Heart left ventricle (tissue), 16 donors: ENCODE measurements at regions not wholly inside any gene's neighbourhood (a gene's known extent, or its start where the extent isn't known, plus 50 kb on each side); places are given as distances from the start of the nearest gene placed in this dataset.
A peak's percentile ranks its signal among the peaks of the same experiment; 100 is the strongest.

Experiments
- ATAC-seq, 4 donors: fragments of 200-7000 bp; cut with Tn5 transposase; one replicate each; pipeline ENCODE4 v1.9.1; 2020 to 2022; ENCODE audit warnings: moderate library complexity in 4 of 4, mild to moderate bottlenecking in 3 of 4, moderate number of reproducible peaks in 1 of 4
- DNase-seq, 5 donors: peaks; one replicate each; pipeline ENCODE4 v3.0.0-alpha.2; 2020
- H3K27ac ChIP-seq, 12 donors: fragments of 200-600 bp; sonication (generic) in 4 of 12; one replicate each; pipeline versions ENCODE4 v1.5.0 to v1.8.0; 2016 to 2022; ENCODE audit warnings: mild to moderate bottlenecking in 2 of 12
- H3K27me3 ChIP-seq, 9 donors: fragments of 200-600 bp; sonication (generic) in 2 of 9; one replicate each; pipeline versions ENCODE4 v1.5.1 to v1.8.0; 2016 to 2022; ENCODE audit warnings: mild to moderate bottlenecking in 3 of 9
- H3K36me3 ChIP-seq, 9 donors: fragments of 200-600 bp; sonication (generic) in 2 of 9; one replicate each; pipeline versions ENCODE4 v1.5.0 to v1.8.0; 2018 to 2022; ENCODE audit warnings: mild to moderate bottlenecking in 2 of 9
- H3K4me1 ChIP-seq, 12 donors: fragments of 200-600 bp; sonication (generic) in 4 of 12; one replicate each; pipeline versions ENCODE4 v1.5.0 to v1.8.0; 2016 to 2022; ENCODE audit warnings: mild to moderate bottlenecking in 3 of 12
- H3K4me3 ChIP-seq, 12 donors: fragments of 200-600 bp; sonication (generic) in 4 of 12; one replicate each; pipeline versions ENCODE4 v1.5.0 to v1.8.0; 2017 to 2022; ENCODE audit warnings: mild to moderate bottlenecking in 9 of 12, moderate library complexity in 4 of 12
- H3K9me3 ChIP-seq, 12 donors: fragments of 200-600 bp; sonication (generic) in 4 of 12; one replicate each; pipeline versions ENCODE4 v1.5.0 to v1.8.0; 2016 to 2022; ENCODE audit warnings: mild to moderate bottlenecking in 1 of 12
- POLR2A ChIP-seq, 2 donors: fragments of 450-650 bp; IDR thresholded peaks; one replicate each; pipeline ENCODE4 v1.6.1; 2017; ENCODE audit warnings: antibody characterized with exemption in 2 of 2, mild to moderate bottlenecking in 2 of 2, moderate library complexity in 2 of 2
- WGBS, 4 donors: extraction: QIAGEN DNeasy Blood & Tissue Kit in 2 of 4; methylation state at CpG; one replicate each; pipeline versions ENCODE4 v1.1.5 to v1.1.7; 2013 to 2018; 5-methylcytosine and 5-hydroxymethylcytosine counted together
- intact Hi-C, 10 donors: fragments of 100-400 bp; cut with DNase I; formaldehyde crosslinking; loops; one replicate each; pipeline versions ENCODE4 v1.11.1 to v1.14.2; 2022
- TF ChIP-seq, protein P1 (sequence below), 12 donors: fragments of 200-600 bp; sonication (generic) in 4 of 12; IDR thresholded peaks; one replicate each; pipeline versions ENCODE4 v1.5.0 to v1.8.0; 2018 to 2022; ENCODE audit warnings: antibody characterized with exemption in 12 of 12, mild to moderate bottlenecking in 5 of 12
- donor health status: ischemic (EF 13 %, LVEDD 7.1; RV severe dilation, severe dysfunction).
- donor health status: healthy with polysubstance abuse.
- donor health status: DM: no; HTN: yes; CAD: no.
- donor health status: DM: no; HTN: no; CAD: no.
- donor health status: ischemic (EF 25% LVEDD 6.9; RV normal size, moderate dysfunction).
- donor health status: ischemic (EF 25% LVEDD 5.7; RV mildly dilated, moderate dysfunction).
- donor health status: healthy.
- donor health status: DM: yes; HTN: yes; CAD: no.
- donor health status: ischemic (EF 35%, LVEDD 5.7; RV mildly dilated, moderate dysfunction).
- donor health status: nonischemic (EF 11% LVEDD 7.7; RV severe dilation, severe dysfunction).
- donor health status: DM: yes; HTN: yes; CAD: no.
- donor health status: PGD.
- donor health status: ischemic (EF 29% LVEDD 5.4; RV normal size, mild dysfunction).
- donor health status: nonischemic (EF 23%, LVEDD 6.1; RV moderate dilation, normal function).

DNA sequence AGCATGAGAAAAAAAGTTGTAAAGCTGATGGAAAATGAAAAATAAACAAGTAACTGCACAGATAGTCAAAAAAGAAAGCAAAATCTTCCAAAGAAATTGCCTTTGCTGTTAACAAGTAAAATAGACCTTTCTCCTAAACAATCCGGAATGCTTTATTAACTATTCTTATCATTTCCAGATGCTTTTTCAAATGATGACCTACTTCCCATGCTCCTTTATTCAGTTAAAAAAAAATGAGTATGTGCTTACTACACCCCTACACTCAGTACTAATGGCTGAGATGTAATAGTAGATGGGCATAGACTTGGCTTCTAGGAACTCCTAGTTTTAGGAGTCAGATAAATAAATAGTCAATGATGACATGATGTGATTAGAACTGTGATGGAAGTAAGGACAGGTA, 108.5 kb downstream of the NIBAN1 start:
- no peak overlapping the region for H3K4me3 ChIP-seq
- intact Hi-C loops: no loop called here
- H3K36me3 ChIP-seq: peaks cover 0 to 22% (median 0%) of the 10 kb centered on the region in 9 donors
- WGBS, 4 donors: 66 to 86% (median 71%) methylated on average over 1 of the region's 1 CpG
- TF ChIP-seq, protein P1, sequence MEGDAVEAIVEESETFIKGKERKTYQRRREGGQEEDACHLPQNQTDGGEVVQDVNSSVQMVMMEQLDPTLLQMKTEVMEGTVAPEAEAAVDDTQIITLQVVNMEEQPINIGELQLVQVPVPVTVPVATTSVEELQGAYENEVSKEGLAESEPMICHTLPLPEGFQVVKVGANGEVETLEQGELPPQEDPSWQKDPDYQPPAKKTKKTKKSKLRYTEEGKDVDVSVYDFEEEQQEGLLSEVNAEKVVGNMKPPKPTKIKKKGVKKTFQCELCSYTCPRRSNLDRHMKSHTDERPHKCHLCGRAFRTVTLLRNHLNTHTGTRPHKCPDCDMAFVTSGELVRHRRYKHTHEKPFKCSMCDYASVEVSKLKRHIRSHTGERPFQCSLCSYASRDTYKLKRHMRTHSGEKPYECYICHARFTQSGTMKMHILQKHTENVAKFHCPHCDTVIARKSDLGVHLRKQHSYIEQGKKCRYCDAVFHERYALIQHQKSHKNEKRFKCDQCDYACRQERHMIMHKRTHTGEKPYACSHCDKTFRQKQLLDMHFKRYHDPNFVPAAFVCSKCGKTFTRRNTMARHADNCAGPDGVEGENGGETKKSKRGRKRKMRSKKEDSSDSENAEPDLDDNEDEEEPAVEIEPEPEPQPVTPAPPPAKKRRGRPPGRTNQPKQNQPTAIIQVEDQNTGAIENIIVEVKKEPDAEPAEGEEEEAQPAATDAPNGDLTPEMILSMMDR (IDR thresholded peaks at IDR 0.05): no peak
- no peak for TF ChIP-seq POLR2A (IDR thresholded peaks at IDR 0.05)
- ATAC-seq: no peak
- no peak for DNase-seq
- H3K4me1 ChIP-seq: peaks cover 0 to 48% (median 13%) of the 10 kb centered on the region in 12 donors
- H3K27me3 ChIP-seq: no peaks in the 10 kb centered on the region
- H3K9me3 ChIP-seq: no peaks in the 10 kb centered on the region
- peak overlapping the region in 2 of 12 donors; percentile 19 to 81 for H3K27ac ChIP-seq

DNA sequence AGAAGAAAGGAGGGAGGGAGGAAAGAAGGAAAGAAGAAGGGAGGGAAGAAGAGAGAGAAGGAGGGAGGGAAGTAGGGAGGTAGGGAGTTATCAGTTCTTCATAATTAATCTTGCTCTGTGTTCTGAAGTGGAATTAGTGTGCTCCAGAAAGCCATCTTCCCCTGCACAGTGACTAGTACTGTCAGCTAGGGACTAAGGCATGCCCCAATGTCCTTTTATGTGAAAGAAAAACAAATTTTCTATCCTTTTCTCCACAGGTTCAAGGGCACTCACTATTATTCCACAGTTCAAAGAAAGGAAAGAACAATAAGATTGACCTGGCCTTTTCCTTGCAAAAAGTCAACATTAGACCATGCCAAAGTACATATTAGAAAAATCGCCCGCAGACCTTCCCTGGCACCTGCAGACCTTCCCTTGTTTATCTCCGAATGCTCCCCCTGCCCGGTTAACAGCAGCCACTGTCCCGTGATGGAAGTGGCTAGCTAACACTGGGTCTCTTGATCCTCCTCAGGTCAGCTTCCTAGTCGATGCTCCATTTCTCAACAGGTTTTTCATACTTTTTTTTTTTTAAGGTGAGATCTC, 107.2 kb upstream of the EDEM3 start:
- H3K9me3 ChIP-seq: no peaks in the 10 kb centered on the region
- no peak overlapping the region for H3K4me3 ChIP-seq
- peaks cover 0 to 40% (median 10%) of the 10 kb centered on the region in 12 donors for H3K4me1 ChIP-seq
- TF ChIP-seq POLR2A (IDR thresholded peaks at IDR 0.05): no peak
- TF ChIP-seq, protein P1 (IDR thresholded peaks at IDR 0.05): no peak
- peaks cover 0 to 13% (median 0%) of the 10 kb centered on the region in 9 donors for H3K36me3 ChIP-seq
- no peaks in the 10 kb centered on the region for H3K27me3 ChIP-seq
- DNase-seq: no peak
- 78 to 90% (median 87%) methylated on average over 6 of the region's 6 CpGs for whole genome bisulfite sequencing, 4 donors
- no peak for ATAC-seq
- H3K27ac ChIP-seq: no peak overlapping the region
- intact Hi-C loops: loop anchor here in 1 of 10 donors (5.0 kb wide), 1 partner anchor 35 kb away; no protein-coding TSS in a partner anchor

DNA sequence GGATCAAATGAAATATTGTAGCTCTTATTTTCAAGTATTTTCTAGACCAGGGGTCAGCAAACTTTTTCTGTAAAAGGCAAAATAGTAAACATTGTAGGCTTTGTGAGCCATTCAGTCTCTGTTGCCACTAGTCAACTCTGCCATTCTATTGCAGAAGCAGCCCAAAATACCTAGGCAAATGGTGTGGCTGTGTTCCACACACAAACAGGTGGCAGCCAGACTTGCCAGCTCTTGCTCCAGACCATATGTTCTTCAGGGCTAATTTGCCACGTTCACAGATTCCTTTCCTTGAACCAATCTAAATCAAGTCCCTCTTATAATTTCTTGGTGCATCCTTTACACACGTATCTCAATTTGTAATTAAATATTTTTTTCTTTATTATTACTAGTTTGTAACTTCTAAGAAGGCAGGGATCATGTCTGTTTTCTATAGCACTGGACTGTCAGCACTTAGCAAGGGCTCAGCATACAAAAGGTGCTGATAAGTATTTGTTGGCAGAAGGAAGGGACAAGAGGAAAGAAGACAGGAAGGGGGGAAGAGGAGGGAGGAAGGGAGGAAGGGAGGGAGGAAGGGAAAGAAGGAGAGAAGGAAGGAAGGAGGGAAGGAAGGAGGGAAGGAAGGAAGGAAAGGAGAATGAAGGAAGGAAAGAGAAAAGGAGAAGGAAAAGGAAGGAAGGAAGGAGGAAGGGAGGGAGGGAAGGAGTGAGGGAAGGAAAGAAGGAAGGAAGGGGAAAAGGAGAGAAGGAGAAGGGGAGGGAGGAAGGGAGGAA, 106.5 kb upstream of the EDEM3 start:
- H3K4me3 ChIP-seq: no peak overlapping the region
- peak in 2 of 4 donors; percentile 56 to 74 for ATAC-seq
- TF ChIP-seq, protein P1 (IDR thresholded peaks at IDR 0.05): no peak
- no peak for TF ChIP-seq POLR2A (IDR thresholded peaks at IDR 0.05)
- peaks cover 0 to 13% (median 0%) of the 10 kb centered on the region in 9 donors for H3K36me3 ChIP-seq
- no peaks in the 10 kb centered on the region for H3K9me3 ChIP-seq
- DNase-seq: peak in 1 of 5 donors; percentile 33
- no peaks in the 10 kb centered on the region for H3K27me3 ChIP-seq
- peaks cover 0 to 34% (median 10%) of the 10 kb centered on the region in 12 donors for H3K4me1 ChIP-seq
- intact Hi-C loops: loop anchor here in 1 of 10 donors (5.0 kb wide), 1 partner anchor 34 kb away; no protein-coding TSS in a partner anchor
- H3K27ac ChIP-seq: peak overlapping the region in 7 of 12 donors; percentile 5 to 37 (median 19)
- WGBS, 4 donors: 30 to 48% (median 37%) methylated on average over 2 of the region's 2 CpGs

DNA sequence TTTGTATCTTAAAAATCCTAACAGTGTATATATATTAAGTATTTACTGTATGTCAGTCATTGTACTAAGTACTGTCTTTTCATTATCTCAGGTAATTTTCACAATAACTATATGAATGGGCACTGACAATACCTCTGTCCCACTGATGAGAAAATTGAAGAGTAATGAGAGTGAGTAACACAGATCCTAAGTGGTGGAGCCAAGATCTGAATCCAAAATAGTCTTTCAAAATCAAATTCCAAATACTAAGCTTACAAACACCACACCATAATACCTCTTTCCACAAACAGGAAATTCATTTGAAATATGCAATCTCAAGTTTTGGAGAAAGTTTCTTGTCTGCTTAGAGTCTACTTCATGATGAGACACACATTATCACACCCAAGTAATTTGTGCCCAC, 105.9 kb upstream of the EDEM3 start:
- TF ChIP-seq POLR2A (IDR thresholded peaks at IDR 0.05): no peak
- TF ChIP-seq, protein P1 (IDR thresholded peaks at IDR 0.05): no peak
- intact Hi-C loops: loop anchor here in 1 of 10 donors (5.0 kb wide), 1 partner anchor 33 kb away; no protein-coding TSS in a partner anchor
- H3K9me3 ChIP-seq: no peaks in the 10 kb centered on the region
- H3K4me3 ChIP-seq: no peak overlapping the region
- no peak for ATAC-seq
- DNase-seq: no peak
- H3K4me1 ChIP-seq: peaks cover 0 to 34% (median 12%) of the 10 kb centered on the region in 12 donors
- no peaks in the 10 kb centered on the region for H3K27me3 ChIP-seq
- H3K36me3 ChIP-seq: peaks cover 0 to 13% (median 0%) of the 10 kb centered on the region in 9 donors
- peak overlapping the region in 7 of 12 donors; percentile 5 to 37 (median 19) for H3K27ac ChIP-seq
